DMS153 treated with DMSO at 0.1 percent for 48 hours (cell line): ENCODE measurements at regions not wholly inside any gene's neighbourhood (a gene's known extent, or its start where the extent isn't known, plus 50 kb on each side); places are given as distances from the start of the nearest gene placed in this dataset.

Experiments
- DNase-seq: peaks from one replicate; lab custom pipeline; 2025; ENCODE audit not compliant: unreplicated experiment; lab: John Stamatoyannopoulos, UW

DNA sequence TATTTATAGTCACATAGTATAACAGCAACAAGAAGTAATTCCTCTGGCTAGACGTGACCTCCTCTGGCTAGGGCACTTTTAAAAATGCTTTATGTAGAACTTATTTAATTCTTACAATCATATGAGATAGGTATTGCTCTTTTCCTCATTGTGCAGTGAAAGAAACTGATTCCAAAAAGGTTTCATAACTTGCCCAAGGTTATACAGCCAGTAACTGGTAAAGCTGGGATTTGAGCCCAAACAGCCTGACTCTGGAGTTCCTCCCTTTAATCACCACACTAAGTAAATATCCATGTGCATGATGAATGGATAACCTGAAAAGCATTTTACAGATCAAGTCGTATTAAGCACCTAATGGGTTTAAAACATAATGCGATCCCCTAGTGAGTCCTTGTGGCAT lies 214.6 kb downstream of the PRL start:
- DNase-seq = no peak

GRCh38 chr6:22083119-22083518 lies 213.7 kb downstream of the PRL start:
- DNase-seq = no peak

GRCh38 chr6:22087960-22088706 lies 208.7 kb downstream of the PRL start:
- DNase-seq = no peak

DNA sequence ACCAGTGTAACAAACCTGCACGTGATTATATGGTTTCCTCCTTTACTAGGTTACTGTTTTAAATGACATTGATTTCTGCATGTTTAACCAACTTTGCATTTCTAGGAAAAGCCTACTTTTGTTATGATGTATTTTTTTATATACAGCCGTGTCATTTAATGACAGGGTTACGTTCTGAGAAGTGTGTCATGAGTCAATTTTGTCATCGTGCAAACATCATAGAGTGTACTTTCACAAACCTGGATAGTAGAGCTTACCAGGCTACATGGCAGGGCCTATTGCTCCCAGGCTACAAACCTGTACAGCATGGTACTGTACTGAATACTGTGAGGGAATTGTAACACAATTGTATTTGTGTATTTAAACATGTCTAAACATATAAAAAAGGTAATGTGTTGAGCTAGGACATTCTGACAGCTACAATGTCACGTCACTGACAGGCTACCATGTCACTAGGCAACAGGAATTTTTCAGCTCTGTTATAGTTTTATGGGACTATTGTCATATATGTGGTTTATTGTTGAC lies 205.3 kb downstream of the PRL start:
- DNase-seq = no peak

DNA sequence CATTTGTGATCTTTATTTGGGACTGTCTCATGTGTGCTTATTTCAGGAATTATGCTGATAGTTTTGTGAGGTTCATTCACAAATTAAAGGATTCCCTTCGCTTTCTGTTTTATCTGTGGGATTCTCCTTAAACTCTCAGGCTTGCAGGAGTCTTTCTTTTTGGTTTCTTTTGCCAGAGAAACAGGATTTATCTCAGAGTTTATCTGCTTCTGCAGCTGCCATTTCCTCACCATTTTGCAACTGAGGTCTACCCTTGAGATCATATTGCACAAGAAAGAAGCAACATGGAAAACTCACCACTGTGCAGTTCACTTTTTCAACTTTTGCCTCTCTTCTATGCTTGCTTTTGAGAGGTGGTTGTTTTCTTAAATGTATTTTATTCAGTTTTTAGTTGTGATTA lies 201.0 kb downstream of the PRL start:
- DNase-seq = no peak

DNA sequence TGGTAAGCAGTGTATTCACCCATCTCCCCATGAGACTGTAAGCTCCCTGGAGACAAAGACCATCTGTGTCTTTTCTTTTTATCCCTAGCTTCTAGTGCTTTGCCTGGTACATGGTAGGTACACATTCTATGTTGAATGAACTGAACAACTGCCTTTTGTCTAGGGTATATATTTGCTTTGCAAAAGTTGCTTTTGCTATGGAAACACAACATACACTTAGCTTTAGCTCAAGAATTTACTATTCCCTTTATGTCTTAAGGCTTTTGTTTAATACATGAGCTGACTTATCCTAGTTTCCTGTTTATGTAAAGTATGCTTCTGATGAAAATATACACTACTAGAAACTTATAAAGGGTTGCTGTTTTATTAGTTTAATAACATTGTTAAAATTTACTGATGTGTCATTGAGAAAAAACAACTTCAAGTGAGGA lies 198.2 kb downstream of the PRL start:
- no peak for DNase-seq

- DNase-seq = no peak
Observed at GRCh38 chr6:22099231-22099630, 197.6 kb downstream of the PRL start.

- no peak for DNase-seq
Observed at GRCh38 chr6:22099923-22100322, 196.9 kb downstream of the PRL start.

DNA sequence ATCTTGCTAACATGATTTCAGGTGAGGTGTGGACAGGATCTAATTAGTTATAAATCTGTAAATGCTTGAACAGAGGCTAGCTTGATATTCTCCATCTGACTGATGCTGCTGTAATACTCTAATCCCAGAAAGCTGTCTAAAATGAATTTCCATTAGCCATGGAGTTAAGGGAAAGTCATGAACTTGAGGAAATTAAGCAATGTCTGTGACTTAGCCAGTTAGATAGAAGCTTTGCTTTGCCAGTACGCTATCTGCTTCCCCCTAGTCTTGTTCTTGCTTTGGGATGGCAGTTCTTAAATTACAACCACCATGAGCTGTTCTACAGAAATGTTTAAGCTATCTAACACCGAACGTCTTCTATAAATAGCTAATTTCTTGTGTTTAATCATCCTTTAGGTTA lies 195.7 kb downstream of the PRL start:
- no peak for DNase-seq

DNA sequence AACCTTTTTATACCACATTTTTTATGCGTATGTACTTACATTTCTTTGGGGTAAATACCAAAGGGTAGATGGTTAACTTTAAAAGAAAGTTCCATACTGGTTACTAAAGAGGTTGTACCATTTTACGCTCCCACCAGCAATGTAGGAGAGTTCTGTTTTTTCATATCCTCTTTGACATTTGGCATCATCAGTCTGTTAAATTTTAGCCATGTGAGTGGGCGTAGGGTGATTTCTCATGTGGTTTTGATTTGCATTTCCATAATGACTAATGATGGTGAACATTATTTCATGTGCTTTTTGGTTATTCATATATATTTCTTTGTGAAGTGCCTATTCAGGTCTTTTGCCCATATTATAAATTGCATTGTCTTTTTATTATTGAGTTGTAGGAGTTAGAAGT lies 194.2 kb downstream of the PRL start:
- no peak for DNase-seq

DNA sequence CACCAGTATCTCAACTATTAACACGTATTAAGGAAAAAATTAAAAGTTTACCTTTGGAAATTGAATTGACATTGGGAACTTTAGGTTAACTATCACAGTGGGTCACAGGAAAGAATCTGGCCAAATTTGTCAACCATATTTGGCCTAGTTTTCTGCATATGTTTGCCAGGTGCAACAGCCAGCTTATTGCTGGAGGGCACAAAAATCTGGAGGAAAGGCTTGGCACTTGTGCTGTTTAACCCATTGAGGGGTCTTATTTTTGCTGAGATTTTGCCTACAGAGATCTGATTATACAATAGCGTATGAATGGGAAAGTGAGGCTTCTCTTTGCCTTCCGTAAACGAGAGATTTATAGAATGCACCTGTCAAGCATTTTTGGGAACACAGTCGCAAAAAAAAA lies 190.4 kb downstream of the PRL start:
- no peak for DNase-seq

DNA sequence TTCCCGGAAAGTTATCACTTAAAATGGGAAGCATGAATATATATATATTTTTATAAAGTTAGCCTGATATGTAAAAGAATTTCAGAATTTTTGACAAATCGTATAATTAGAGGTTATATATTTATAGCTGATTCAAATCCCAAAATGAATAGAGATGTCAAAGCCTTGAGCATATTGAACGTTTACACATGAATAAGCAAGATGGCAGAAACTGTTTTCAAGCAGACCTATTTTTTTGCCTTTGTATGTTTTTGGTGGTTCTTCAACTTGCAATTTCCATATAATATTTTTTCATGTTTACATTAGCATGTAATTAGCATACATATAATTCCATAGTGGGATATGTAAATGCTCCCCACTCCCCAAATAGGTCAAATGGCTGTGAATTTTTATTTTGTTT lies 189.9 kb downstream of the PRL start:
- DNase-seq = no peak

- DNase-seq = no peak
Observed at GRCh38 chr6:22108199-22108598, 188.6 kb downstream of the PRL start.

GRCh38 chr6:22110061-22110460 lies 186.8 kb downstream of the PRL start:
- DNase-seq = no peak

DNA sequence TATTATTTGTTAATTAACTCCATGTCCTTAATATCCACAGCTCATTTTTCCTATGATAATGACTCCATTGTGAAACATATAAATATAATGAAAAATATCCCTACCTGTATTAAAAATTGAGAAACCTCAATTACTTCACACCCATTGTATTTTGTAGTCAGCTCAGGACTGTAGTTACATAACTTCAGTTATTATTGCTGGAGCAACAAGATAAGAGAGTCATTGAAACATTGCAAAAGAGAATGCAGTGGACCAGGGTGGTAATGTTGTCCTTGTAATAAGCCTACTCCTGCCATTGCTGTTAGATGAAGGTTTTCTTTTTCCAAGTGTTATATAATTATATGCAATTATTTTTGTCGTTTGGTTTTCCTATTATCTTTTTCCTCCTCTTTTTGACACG lies 184.4 kb downstream of the PRL start:
- DNase-seq = no peak

DNA sequence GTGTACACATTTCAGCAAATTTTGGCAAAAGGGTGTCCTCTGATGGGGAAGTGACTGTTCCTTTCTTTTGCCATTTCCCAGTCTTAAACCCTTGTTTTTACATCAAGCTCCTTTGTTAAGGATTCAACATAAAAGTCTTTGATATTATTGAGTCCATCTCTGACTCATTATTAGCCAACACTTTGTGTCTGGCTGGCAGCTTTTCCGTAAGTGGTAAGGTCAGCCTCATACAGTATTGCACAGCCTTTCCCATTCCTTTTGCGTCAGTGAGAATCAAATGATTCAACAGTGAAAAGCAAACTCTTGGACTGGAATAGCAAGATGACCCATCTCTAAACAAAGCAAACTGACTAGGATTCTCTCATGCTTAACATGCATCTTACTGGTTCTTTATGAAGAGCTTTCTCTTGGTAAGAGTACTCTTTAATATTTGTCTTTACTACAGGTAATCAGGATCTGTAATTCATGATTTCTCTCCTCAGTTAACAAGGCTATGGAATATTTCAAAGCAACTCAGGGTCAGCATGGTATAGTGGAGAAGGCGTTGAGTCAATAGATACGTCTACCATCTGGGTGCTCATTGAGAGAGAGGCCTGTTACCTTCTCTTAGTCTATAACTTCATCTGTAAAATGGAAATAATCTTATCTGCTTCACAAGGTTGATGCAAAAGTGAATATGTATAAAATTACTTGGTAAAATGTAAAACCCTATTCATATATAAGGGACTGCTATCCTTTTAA lies 183.6 kb downstream of the PRL start:
- DNase-seq = no peak

DNA sequence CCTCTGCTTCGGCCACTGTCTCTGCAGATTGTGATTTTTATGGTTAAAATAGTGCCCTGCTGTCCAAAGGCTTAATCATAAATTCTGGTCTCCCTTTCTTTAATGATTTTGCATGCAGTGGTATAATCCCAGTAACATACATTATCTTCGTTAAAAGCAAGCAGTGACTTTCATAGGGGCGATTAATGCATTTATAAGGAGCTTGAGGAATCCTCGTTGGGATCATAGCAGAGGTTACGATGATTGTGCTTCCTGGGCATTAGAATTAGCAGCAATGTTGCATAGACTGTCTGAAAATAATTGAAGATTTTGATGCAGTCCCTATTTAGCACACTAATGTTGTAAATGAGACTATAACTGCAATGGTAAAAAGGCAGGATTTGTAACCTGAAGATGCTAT lies 181.3 kb downstream of the PRL start:
- DNase-seq = no peak

- no peak for DNase-seq
Observed at GRCh38 chr6:22117631-22118030, 179.2 kb downstream of the PRL start.

- no peak for DNase-seq
Observed at GRCh38 chr6:22119500-22119899, 177.3 kb downstream of the PRL start.

- no peak for DNase-seq
Observed at GRCh38 chr6:22124756-22125155, 172.1 kb downstream of the PRL start.

DNA sequence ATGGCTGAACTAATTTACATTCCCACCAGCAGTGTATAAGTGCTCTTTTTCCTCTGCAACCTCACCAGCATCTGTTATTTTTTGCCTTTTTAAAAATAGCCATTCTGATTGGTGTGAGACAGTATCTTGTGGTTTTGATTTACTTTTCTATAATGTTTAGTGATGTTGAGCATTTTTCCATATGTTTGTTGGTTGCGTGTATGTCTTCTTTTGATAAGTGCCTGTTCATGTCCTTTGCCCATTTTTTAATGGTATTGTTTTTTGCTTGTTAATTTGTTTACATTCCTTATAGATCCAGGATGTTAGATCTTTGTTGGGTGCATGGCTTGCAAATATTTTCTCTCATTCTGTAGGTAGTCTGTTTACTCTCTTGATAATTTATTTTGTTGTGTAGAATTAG lies 169.9 kb downstream of the PRL start:
- DNase-seq = no peak

DNA sequence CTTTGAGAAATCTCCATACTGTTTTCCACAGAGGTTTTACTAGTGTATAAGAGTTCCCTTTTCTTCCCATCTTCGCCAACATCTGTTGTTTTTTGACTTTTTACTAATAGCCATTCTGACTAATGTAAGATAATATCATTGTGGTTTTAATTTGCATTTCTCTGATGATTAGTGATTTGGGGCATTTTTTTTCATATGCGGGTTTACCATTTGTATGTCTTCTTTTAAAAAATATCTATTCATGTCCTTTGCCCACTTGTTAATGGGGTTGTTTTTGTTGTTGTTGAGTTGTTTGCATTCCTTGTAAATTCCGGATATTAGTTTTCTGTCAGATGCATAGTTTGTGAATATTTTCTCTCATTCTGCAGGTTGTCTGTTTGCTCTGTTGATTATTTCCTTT lies 167.1 kb downstream of the PRL start:
- no peak for DNase-seq
